ENCODE measurements at regions not wholly inside any gene's neighbourhood (a gene's known extent, or its start where the extent isn't known, plus 50 kb on each side); places are given as distances from the start of the nearest gene placed in this dataset.
"Not testable (repeated sequence)": the region's sequence is repeated elsewhere in the genome, so short reads cannot be mapped to it uniquely, and the experiment has no call there.

DNA sequence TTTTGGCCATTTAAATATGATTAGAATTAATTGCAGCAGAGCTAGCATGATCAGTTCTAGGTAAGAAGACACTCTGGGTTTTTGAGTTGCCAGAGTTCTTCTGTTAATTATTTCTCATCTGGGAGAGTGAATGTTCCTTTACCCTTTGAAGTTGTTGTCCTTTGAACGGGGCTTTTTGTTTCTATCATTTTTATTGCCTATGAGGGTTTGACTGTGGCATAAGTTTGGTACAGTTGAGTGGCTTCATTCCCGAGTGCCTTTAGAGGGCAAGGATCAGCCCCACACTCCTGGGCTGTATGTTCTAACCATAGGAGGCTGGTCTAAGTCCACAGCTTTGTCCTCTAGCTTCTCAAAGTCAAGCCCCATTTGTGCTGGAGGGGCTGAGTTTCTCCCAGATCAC lies 804.3 kb downstream of the KCNJ3 start:
- no peak for DNase-seq

DNA sequence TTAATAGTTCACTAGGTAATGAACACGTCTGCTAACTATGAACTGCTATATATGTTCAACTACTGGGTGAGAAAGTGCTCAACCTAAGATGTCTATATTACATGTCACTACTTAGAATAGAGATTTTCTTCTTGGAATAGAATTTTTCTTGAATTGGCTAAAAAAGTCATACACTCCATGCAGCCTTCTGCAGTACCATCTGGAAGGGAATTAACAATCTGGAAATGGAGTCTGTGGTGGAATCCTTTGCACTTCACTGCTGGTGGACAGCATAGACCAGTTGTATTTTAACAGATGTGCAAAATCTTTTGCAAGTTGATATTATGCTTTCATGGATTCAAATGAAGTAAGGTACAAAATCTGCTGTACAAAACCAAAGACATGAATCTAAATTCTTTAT lies 799.6 kb downstream of the KCNJ3 start:
- no peak for DNase-seq

DNA sequence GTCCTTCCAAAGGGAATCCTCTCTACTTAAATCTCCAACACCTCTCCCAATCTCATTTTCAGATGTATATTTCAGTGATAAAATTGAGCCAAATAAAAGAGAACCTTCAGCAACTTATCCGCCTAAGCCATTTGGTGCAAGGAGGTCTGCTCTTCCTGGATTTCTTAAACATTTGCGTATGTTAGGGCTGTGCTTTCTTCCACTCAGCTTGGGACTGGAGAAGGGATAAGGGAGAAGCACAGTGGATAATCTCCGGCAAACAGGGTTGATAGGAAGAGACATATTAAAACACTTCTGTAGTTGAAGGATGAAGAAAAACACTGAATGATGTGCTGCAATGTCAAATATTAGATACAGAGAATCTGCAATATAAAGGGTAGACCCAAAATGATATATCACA lies 796.2 kb downstream of the KCNJ3 start:
- no peak for DNase-seq

DNA sequence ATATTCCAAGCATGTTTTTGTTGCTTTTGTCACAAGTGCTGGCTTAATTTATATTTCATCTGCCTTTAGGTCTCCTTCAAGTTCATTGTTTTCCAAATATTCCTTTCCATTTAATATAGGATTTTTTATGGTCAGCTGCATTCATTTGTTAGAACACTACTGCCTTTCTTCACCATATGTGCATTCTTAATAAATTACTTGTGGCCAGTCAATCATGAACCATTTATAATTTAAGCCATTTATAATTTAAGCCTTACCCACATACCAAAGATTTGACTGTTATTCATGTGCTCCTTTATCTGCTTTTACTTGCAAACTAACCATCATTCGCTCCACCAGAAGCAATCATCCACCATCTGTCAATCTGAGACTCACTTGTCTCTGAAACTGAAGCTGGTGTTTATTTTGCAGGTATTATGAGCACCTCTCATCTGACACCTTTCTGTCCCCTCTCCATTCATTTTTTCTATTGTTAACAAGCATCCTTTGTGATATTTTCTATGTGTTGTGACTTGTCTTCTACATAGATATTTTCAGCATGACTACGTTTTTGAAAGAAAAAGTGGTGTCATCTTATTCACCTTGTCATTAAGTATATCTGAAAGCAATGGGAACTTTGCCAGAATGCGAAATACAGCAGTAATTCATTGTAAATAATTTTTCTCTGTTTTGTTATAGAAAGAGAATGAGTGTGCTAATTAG lies 786.8 kb downstream of the KCNJ3 start:
- peak; percentile 33 for DNase-seq

- DNase-seq: no peak
These were observed 782.6 kb downstream of the KCNJ3 start for GRCh38 chr2:155481141-155481540.

DNA sequence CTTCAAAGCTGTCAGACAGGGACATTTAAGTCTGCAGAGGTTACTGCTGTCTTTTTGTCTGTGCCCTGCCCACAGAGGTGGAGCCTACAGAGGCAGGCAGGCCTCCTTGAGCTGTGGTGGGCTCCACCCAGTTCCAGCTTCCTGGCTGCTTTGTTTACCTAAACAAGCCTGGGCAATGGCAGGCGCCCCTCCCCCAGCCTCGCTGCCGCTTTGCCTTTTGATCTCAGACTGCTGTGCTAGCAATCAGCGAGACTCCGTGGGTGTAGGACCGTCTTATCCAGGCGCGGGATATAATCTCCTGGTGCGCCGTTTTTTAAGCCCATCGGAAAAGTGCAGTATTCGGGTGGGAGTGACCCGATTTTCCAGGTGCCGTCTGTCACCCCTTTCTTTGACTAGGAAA lies 773.5 kb downstream of the KCNJ3 start:
- not testable (repeated sequence) for DNase-seq

DNA sequence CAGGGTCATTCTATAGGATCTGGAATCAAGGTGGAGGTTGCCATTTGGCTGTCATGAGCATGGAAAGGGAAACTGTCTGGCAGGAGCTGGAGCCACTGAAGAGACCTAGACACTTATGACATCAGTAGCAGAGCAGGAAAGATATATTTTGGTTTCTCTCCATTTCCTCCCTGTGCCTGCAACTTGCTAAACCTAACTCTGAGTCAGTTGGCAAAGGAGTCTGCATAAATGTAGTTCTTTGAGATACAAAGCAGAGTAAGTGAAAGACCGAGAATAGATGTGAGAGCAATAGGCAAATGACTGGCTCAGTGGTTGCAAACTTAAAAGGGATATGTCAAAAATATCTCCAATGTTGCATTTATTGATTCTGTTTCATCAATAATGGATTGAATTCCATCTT lies 757.7 kb downstream of the KCNJ3 start:
- no peak for DNase-seq

GRCh38 chr2:155442755-155443372 lies 744.4 kb downstream of the KCNJ3 start:
- DNase-seq: no peak

DNA sequence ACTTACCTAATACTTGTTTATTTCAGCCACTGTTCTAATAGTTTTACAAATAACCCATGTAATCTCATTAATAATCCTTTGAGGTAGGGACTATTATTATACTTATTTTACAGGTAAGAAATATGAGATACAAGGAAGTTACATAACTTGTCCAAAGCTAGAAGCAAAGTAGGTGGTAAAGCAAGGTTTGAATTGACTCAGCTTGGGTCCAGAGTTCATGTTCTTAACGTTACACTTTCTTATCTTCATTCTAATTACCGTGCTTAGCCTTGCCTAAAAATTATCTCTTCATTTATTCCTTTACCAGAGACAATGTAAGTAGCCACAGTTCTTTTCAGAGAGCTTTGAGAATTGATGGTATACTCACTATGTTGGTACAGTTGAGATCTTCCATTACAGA lies 743.6 kb downstream of the KCNJ3 start:
- DNase-seq: no peak

DNA sequence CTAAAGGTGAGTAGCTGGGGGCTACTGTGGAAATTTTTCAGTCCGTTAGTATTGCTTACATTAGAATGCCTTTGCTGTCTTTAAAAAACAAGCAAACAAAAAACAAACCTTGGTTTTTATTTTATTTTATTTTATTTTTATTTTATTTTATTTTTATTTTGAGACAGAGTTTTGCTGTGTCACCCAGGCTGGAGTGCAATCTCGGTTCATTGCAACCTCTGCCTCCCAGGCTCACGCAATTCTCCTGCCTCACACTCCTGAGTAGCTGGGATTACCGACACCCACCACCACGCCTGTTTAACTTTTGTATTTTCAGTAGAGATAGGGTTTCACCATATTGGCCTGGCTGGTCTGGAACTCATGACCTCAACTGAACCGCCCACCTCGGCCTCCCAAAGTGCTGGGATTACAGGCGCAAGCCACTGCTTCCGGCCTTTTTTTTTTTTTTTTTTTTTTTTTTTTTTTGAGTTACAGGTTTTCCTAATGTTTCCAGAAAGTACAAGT lies 732.6 kb downstream of the KCNJ3 start:
- DNase-seq: no peak

DNA sequence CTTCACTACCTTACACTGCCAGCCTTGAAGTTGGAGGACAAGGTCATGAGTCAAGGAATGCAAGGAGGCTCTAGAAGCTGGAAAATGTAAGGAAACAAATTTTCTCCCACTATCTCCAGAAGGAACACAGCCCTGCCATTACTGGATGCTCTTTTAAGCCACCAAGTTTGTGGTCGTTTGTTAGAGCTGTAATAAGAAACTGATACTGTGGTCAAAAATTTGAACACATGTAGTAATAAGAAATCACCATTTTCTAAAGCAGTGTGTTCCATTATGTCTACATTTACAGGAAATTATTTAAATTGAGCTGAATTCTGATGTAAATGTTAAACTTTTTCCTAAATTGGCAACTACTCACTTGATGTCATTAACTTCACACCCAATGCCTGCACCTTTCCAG lies 729.0 kb downstream of the KCNJ3 start:
- DNase-seq: no peak

- DNase-seq: no peak
These were observed 726.0 kb downstream of the KCNJ3 start for GRCh38 chr2:155424518-155424917.

DNA sequence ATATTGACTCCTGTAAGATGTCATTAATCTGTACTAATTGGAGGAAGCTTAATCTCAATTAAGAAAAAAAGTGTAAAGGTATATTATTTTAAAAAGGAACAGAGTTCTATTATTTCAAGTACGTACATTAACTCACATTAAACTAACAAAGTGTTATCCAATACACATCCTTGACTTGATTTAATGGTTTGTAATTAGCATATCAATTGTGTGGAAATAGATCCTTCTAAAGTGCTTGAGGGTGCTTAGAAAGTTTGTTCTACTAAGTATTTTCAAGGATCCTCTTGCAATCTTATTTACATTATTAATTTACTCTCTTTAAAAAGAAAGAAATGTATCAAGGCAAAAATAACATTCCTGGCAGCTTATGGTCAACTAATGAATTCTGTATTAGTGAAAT lies 720.3 kb downstream of the KCNJ3 start:
- DNase-seq: peak; percentile 25

DNA sequence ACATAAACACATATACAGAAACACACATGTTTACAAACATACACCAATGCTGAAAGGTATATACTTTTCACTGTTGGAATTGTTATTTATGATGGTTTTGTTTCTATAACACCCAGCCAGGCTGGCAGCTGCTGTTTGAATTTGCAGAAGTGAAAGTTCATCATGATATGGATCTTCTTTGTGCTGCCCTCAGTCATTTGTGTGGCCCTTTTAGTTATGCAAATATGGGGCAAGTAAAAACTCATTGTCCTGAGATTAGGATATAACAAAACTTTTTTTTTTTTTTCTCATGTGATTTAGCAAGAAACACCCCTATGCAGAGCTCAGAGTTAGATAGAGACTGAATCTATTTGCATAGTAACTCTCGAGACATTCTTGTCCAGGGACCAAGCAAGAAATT lies 714.1 kb downstream of the KCNJ3 start:
- DNase-seq: no peak

GRCh38 chr2:155404433-155405002 lies 706.0 kb downstream of the KCNJ3 start:
- DNase-seq: no peak

DNA sequence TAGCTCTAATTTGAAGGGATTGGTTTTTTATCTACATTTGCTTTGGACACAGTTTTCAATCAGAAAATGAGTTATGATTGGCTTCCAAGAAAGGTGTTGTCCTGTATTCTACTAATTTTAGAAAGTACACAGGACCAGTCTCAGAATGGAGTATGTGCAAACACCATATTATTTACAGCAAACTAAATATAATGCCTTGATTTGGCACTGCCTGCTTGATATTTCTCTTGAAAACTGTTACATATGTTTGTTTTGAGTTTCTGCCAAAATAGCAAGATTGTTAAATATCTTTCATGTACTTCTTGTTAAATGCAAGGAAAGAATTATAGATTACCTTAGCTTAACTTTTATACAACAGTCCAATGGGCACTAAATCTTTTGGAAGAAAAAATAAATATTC lies 694.9 kb downstream of the KCNJ3 start:
- DNase-seq: no peak

- no peak for DNase-seq
These were observed 693.2 kb downstream of the KCNJ3 start for GRCh38 chr2:155391613-155392130.

DNA sequence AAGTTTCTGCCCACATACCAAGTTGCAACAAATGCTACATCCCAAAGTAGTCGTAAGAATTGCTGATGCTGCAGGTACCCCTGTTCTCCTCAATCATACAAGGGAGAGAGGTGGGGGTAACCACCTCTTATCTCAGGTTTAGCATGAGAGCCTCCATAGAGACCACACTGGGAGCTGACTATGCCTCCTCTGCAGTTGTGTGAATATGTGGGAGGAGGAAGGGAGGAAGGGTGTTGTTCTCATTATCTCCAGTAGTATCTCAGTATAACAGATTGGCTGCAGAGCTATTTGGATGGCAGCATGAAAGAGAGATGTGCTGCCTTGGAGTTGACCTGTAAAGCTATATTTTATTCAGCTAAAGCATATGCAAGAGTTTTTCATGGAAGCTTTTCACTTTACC lies 690.7 kb downstream of the KCNJ3 start:
- no peak for DNase-seq

- no peak for DNase-seq
These were observed 686.1 kb downstream of the KCNJ3 start for GRCh38 chr2:155384555-155385123.

GRCh38 chr2:155382776-155383175 lies 684.3 kb downstream of the KCNJ3 start:
- DNase-seq: no peak

DNA sequence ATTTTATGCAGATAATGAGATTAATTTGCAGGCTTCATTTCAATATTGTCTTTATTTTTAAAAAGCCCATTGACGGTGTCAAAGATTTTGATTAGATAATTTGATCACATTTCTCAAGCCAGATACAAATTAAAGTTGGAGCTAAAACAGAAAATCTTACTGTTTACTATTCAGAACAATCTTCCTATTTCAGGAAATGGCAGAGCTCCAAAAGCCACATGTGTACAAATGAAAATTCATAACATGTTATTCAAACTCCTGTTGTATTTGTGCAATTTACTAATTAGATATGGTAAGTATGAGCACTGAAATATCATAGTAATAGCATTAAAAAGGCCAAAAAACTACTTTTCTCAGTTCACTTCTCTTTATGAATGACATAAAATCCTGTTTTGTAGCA lies 682.9 kb downstream of the KCNJ3 start:
- no peak for DNase-seq

DNA sequence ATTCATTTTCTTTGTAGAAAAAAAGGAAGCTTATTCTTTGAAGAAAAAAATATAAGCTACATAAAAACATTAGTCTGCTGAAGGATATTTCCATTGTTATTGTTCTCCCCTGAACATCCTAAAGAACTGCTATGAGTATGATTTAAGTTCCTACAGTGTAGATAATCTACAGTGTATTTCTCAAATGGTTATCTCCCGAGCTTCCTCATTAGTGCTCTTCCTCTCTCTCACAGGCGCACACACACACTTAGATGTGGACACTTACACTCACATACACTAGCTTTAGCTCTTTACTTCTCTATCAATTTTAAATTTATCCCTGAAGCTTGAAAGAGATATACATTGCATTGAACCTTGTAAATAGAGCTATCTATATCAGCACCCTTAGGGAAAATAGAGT lies 681.0 kb downstream of the KCNJ3 start:
- no peak for DNase-seq

DNA sequence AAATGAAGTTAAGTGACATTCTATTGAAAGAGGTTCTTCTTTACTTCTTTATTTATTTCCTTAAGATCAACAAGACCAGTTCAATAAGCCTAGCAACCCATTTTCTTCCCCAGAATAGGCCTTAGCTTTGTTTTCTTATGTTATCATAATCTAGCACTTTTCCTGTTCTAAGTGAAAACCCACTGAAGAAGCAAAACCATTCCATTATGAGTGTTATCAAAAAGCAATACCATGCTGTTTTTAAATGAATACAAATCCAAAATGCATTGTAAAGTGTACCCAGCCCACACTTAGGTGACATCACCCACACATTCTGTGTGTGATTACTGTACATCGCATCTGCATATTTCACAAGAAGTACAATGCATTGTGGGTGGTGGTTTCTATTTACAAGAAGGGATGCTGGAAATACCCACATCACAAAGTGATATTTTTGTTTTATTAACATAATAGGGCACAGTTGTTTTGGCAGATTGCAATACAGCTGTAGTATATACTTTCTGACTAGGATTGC lies 679.5 kb downstream of the KCNJ3 start:
- no peak for DNase-seq

- DNase-seq: peak; percentile 19
These were observed 678.8 kb downstream of the KCNJ3 start for GRCh38 chr2:155377266-155377680.

Measured in NCI-H1105 (cell line).